ENCODE measurements at regions not wholly inside any gene's neighbourhood (a gene's known extent, or its start where the extent isn't known, plus 50 kb on each side); places are given as distances from the start of the nearest gene placed in this dataset.

DNA sequence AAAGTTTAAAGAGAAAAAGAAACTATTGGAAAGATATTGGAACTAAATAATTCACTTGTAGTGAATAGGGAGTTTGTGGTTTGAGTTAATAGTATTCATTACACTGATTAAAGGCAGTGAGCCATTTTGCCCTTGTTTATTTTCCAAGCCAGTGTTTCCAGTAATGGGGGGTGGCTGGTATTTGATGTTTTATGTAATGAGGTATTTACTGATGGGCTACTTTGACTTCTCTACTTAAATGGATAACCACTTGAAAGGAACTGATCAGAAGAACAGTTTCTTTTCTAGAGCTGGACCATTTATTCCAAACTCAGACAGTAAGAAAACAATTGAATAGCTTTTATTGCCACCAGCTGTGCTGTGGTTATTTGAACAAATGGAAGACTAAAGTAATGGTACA is 227.0 kb upstream of the HDAC9 start:
- TF ChIP-seq EZH2phosphoT487 (IDR thresholded peaks at IDR 0.05; ENCODE audit: borderline replicate concordance, low read length): no peak
- TF ChIP-seq, protein P1, sequence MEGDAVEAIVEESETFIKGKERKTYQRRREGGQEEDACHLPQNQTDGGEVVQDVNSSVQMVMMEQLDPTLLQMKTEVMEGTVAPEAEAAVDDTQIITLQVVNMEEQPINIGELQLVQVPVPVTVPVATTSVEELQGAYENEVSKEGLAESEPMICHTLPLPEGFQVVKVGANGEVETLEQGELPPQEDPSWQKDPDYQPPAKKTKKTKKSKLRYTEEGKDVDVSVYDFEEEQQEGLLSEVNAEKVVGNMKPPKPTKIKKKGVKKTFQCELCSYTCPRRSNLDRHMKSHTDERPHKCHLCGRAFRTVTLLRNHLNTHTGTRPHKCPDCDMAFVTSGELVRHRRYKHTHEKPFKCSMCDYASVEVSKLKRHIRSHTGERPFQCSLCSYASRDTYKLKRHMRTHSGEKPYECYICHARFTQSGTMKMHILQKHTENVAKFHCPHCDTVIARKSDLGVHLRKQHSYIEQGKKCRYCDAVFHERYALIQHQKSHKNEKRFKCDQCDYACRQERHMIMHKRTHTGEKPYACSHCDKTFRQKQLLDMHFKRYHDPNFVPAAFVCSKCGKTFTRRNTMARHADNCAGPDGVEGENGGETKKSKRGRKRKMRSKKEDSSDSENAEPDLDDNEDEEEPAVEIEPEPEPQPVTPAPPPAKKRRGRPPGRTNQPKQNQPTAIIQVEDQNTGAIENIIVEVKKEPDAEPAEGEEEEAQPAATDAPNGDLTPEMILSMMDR (conservative IDR thresholded peaks at IDR 0.05; ENCODE audit: low read depth, low read length): no peak
